T-helper 17 cell (primary cell): ENCODE measurements at regions not wholly inside any gene's neighbourhood (a gene's known extent, or its start where the extent isn't known, plus 50 kb on each side); places are given as distances from the start of the nearest gene placed in this dataset.
"Not testable (repeated sequence)": the region's sequence is repeated elsewhere in the genome, so short reads cannot be mapped to it uniquely, and the experiment has no call there.

Source experiments
- ATAC-seq: fragments of 150-1000 bp; cut with Tn5 transposase; 2 replicates; pipeline ENCODE4 v1.10.0; 2021; ENCODE audit warnings: mild to moderate bottlenecking, moderate library complexity
- DNase-seq, 3 donors: peaks; one replicate each; pipeline versions ENCODE4 v3.0.0 to v3.0.0-alpha.2; 2020 to 2021
- H3K9me3 ChIP-seq: one replicate; pipeline ENCODE4 v1.7.0; 2013; ENCODE audit warnings: low read length, mild to moderate bottlenecking; ENCODE audit not compliant: control insufficient read depth, poor library complexity, severe bottlenecking
- H3K27ac Mint-ChIP-seq: one replicate; pipeline ENCODE4 v1.8.0; 2022; ENCODE audit warnings: mild to moderate bottlenecking, moderate library complexity, mixed read lengths
- H3K27me3 Mint-ChIP-seq: one replicate; pipeline ENCODE4 v1.8.0; 2022; ENCODE audit warnings: mixed read lengths
- H3K36me3 Mint-ChIP-seq: one replicate; pipeline ENCODE4 v1.8.0; 2022; ENCODE audit warnings: low read depth, mixed read lengths
- H3K4me1 Mint-ChIP-seq: one replicate; pipeline ENCODE4 v1.8.0; 2022; ENCODE audit warnings: mild to moderate bottlenecking, mixed read lengths
- H3K4me3 Mint-ChIP-seq: one replicate; pipeline ENCODE4 v1.8.0; 2022; ENCODE audit warnings: mild to moderate bottlenecking, moderate library complexity, mixed read lengths

GRCh38 chr4:57981123-57981522 is 870.9 kb upstream of the IGFBP7 start:
- no peak for ATAC-seq
- no peak for DNase-seq
- Mint-ChIP-seq H3K4me3 (no peak overlapping the region), H3K4me1 (no peaks in the 10 kb centered on the region), H3K27me3 (no peaks in the 10 kb centered on the region), H3K36me3 (no peaks in the 10 kb centered on the region), H3K27ac (no peak overlapping the region)
- no peaks in the 10 kb centered on the region for H3K9me3 ChIP-seq

GRCh38 chr4:57974821-57975220 is 864.6 kb upstream of the IGFBP7 start:
- Mint-ChIP-seq H3K4me1 (no peaks in the 10 kb centered on the region), H3K27me3 (no peaks in the 10 kb centered on the region), H3K36me3 (no peaks in the 10 kb centered on the region), H3K27ac (no peak overlapping the region), H3K4me3 (no peak overlapping the region)
- no peak for DNase-seq
- H3K9me3 ChIP-seq, result no peaks in the 10 kb centered on the region
- no peak for ATAC-seq

GRCh38 chr4:57973819-57974218 is 863.6 kb upstream of the IGFBP7 start:
- ATAC-seq (no peak), DNase-seq (no peak)
- no peaks in the 10 kb centered on the region for H3K9me3 ChIP-seq
- Mint-ChIP-seq H3K4me3 (no peak overlapping the region), H3K27me3 (no peaks in the 10 kb centered on the region), H3K36me3 (no peaks in the 10 kb centered on the region), H3K27ac (no peak overlapping the region), H3K4me1 (no peaks in the 10 kb centered on the region)

GRCh38 chr4:57971261-57971660 is 861.1 kb upstream of the IGFBP7 start:
- Mint-ChIP-seq H3K4me1 (no peaks in the 10 kb centered on the region), H3K27me3 (no peaks in the 10 kb centered on the region), H3K36me3 (no peaks in the 10 kb centered on the region), H3K27ac (no peak overlapping the region), H3K4me3 (no peak overlapping the region)
- ATAC-seq (no peak), DNase-seq (no peak)
- H3K9me3 ChIP-seq, result no peaks in the 10 kb centered on the region

- DNase-seq (no peak), ATAC-seq (no peak)
- no peaks in the 10 kb centered on the region for H3K27me3 Mint-ChIP-seq
- H3K4me1 Mint-ChIP-seq, result no peaks in the 10 kb centered on the region
- H3K36me3 Mint-ChIP-seq, result no peaks in the 10 kb centered on the region
- no peak overlapping the region for H3K27ac Mint-ChIP-seq
- no peak overlapping the region for H3K4me3 Mint-ChIP-seq
- no peaks in the 10 kb centered on the region for H3K9me3 ChIP-seq
These were observed 857.0 kb upstream of the IGFBP7 start for GRCh38 chr4:57966987-57967760.

GRCh38 chr4:57965431-57965830 is 855.2 kb upstream of the IGFBP7 start:
- H3K27ac Mint-ChIP-seq, result not testable (repeated sequence)

GRCh38 chr4:57945298-57945697 is 835.1 kb upstream of the IGFBP7 start:
- no peaks in the 10 kb centered on the region for H3K9me3 ChIP-seq
- no peaks in the 10 kb centered on the region for H3K4me1 Mint-ChIP-seq
- H3K36me3 Mint-ChIP-seq, result no peaks in the 10 kb centered on the region
- ATAC-seq, result no peak
- no peak overlapping the region for H3K4me3 Mint-ChIP-seq
- DNase-seq, result no peak
- no peaks in the 10 kb centered on the region for H3K27me3 Mint-ChIP-seq
- H3K27ac Mint-ChIP-seq, result no peak overlapping the region

More at GRCh38 chr4:57965431-57965830, 855.2 kb upstream of the IGFBP7 start:
- H3K27me3 Mint-ChIP-seq, H3K4me1 Mint-ChIP-seq, DNase-seq, H3K4me3 Mint-ChIP-seq, H3K36me3 Mint-ChIP-seq, ATAC-seq, H3K9me3 ChIP-seq: not testable (repeated sequence)

- H3K36me3 Mint-ChIP-seq, result no peaks in the 10 kb centered on the region
- no peaks in the 10 kb centered on the region for H3K27me3 Mint-ChIP-seq
- no peak overlapping the region for H3K27ac Mint-ChIP-seq
- H3K4me1 Mint-ChIP-seq, result no peaks in the 10 kb centered on the region
- H3K4me3 Mint-ChIP-seq, result no peak overlapping the region
- ATAC-seq, result no peak
- H3K9me3 ChIP-seq, result no peaks in the 10 kb centered on the region
- DNase-seq, result no peak
These were observed 833.5 kb upstream of the IGFBP7 start for GRCh38 chr4:57943682-57944081.

- ATAC-seq, H3K4me1 Mint-ChIP-seq: not testable (repeated sequence)
These were observed 827.1 kb upstream of the IGFBP7 start for GRCh38 chr4:57937326-57937725.

GRCh38 chr4:57926311-57926710 is 816.1 kb upstream of the IGFBP7 start:
- Mint-ChIP-seq H3K27me3 (no peaks in the 10 kb centered on the region), H3K36me3 (no peaks in the 10 kb centered on the region), H3K27ac (no peak overlapping the region), H3K4me1 (no peaks in the 10 kb centered on the region), H3K4me3 (no peak overlapping the region)
- no peaks in the 10 kb centered on the region for H3K9me3 ChIP-seq
- ATAC-seq (no peak), DNase-seq (no peak)

More at GRCh38 chr4:57937326-57937725, 827.1 kb upstream of the IGFBP7 start:
- not testable (repeated sequence) for DNase-seq, H3K4me3 Mint-ChIP-seq, H3K9me3 ChIP-seq, H3K27me3 Mint-ChIP-seq, H3K36me3 Mint-ChIP-seq, H3K27ac Mint-ChIP-seq

- Mint-ChIP-seq H3K27ac (no peak overlapping the region), H3K4me3 (no peak overlapping the region), H3K27me3 (no peaks in the 10 kb centered on the region), H3K36me3 (no peaks in the 10 kb centered on the region), H3K4me1 (no peaks in the 10 kb centered on the region)
- DNase-seq (no peak), ATAC-seq (no peak)
- H3K9me3 ChIP-seq, result no peaks in the 10 kb centered on the region
These were observed 814.8 kb upstream of the IGFBP7 start for GRCh38 chr4:57924951-57925350.

GRCh38 chr4:57916479-57916878 is 806.3 kb upstream of the IGFBP7 start:
- no peaks in the 10 kb centered on the region for H3K36me3 Mint-ChIP-seq
- H3K9me3 ChIP-seq, result no peaks in the 10 kb centered on the region

GRCh38 chr4:57911203-57911602 is 801.0 kb upstream of the IGFBP7 start:
- Mint-ChIP-seq H3K27me3 (no peaks in the 10 kb centered on the region), H3K4me3 (no peak overlapping the region), H3K36me3 (no peaks in the 10 kb centered on the region), H3K27ac (no peak overlapping the region), H3K4me1 (no peaks in the 10 kb centered on the region)
- DNase-seq (no peak), ATAC-seq (no peak)
- no peaks in the 10 kb centered on the region for H3K9me3 ChIP-seq

More at GRCh38 chr4:57916479-57916878, 806.3 kb upstream of the IGFBP7 start:
- no peaks in the 10 kb centered on the region for H3K27me3 Mint-ChIP-seq
- no peak for DNase-seq
- no peak for ATAC-seq
- no peak overlapping the region for H3K27ac Mint-ChIP-seq
- no peaks in the 10 kb centered on the region for H3K4me1 Mint-ChIP-seq
- H3K4me3 Mint-ChIP-seq, result no peak overlapping the region

- no peaks in the 10 kb centered on the region for H3K27me3 Mint-ChIP-seq
- H3K4me1 Mint-ChIP-seq, result no peaks in the 10 kb centered on the region
- DNase-seq (no peak), ATAC-seq (no peak)
- H3K27ac Mint-ChIP-seq, result no peak overlapping the region
- H3K9me3 ChIP-seq, result no peaks in the 10 kb centered on the region
- no peak overlapping the region for H3K4me3 Mint-ChIP-seq
- no peaks in the 10 kb centered on the region for H3K36me3 Mint-ChIP-seq
These were observed 800.0 kb upstream of the IGFBP7 start for GRCh38 chr4:57910151-57910550.
